GM23338 (cell line): ENCODE measurements at regions not wholly inside any gene's neighbourhood (a gene's known extent, or its start where the extent isn't known, plus 50 kb on each side); places are given as distances from the start of the nearest gene placed in this dataset.

ENCODE experiments used
- ATAC-seq: fragments of 200-7000 bp; cut with Tn5 transposase; 3 replicates; pipeline ENCODE4 v1.9.1; 2020
- DNase-seq: peaks from one replicate; pipeline ENCODE4 v3.0.0-alpha.2; 2015; ENCODE audit warnings: low spot score
- H2AFZ ChIP-seq: fragments of 200-600 bp; sonication (generic); 2 replicates; pipeline ENCODE4 v1.8.0; 2016; ENCODE audit warnings: antibody characterized with exemption, mild to moderate bottlenecking, moderate library complexity
- H3F3A ChIP-seq: fragments of 200-600 bp; sonication (generic); replicated peaks from 2 replicates; pipeline ENCODE4 v1.8.0; 2017; ENCODE audit warnings: antibody characterized with exemption, mixed run types, low read depth
- H3K27ac ChIP-seq: fragments of 200-600 bp; sonication (generic); 2 replicates; pipeline ENCODE4 v1.6.1; 2016; ENCODE audit warnings: low read depth
- H3K27me3 ChIP-seq: fragments of 200-600 bp; sonication (generic); 2 replicates; pipeline ENCODE4 v1.8.0; 2016; ENCODE audit warnings: mild to moderate bottlenecking, mixed run types, moderate library complexity; ENCODE audit not compliant: insufficient read depth
- H3K36me3 ChIP-seq: fragments of 200-600 bp; sonication (generic); 2 replicates; pipeline ENCODE4 v1.8.0; 2016; ENCODE audit warnings: mild to moderate bottlenecking; ENCODE audit not compliant: insufficient read depth
- H3K4me1 ChIP-seq: fragments of 200-600 bp; sonication (generic); 2 replicates; pipeline ENCODE4 v1.8.0; 2016; ENCODE audit warnings: mild to moderate bottlenecking, moderate library complexity; ENCODE audit not compliant: insufficient read depth
- H3K4me2 ChIP-seq: fragments of 200-600 bp; sonication (generic); 2 replicates; pipeline ENCODE4 v1.7.1; 2017; ENCODE audit warnings: mixed run types
- H3K4me3 ChIP-seq: fragments of 200-600 bp; sonication (generic); 2 replicates; pipeline ENCODE4 v1.6.1; 2016; ENCODE audit warnings: mixed run types
- H3K79me2 ChIP-seq: fragments of 200-600 bp; sonication (generic); replicated peaks from 2 replicates; pipeline ENCODE4 v1.8.0; 2017; ENCODE audit warnings: mild to moderate bottlenecking; ENCODE audit not compliant: insufficient read depth
- H3K9me2 ChIP-seq: fragments of 200-600 bp; sonication (generic); 2 replicates; pipeline ENCODE4 v1.8.0; 2017; ENCODE audit not compliant: insufficient read depth
- H4K20me1 ChIP-seq: fragments of 200-600 bp; sonication (generic); replicated peaks from 2 replicates; pipeline ENCODE4 v1.8.0; 2017; ENCODE audit warnings: mild to moderate bottlenecking; ENCODE audit not compliant: insufficient read depth
- H3K27ac Mint-ChIP-seq: 2 replicates; pipeline ENCODE4 v1.8.0; 2020; ENCODE audit warnings: inconsistent platforms, mild to moderate bottlenecking, moderate library complexity, mixed read lengths
- H3K27me3 Mint-ChIP-seq: 3 replicates; pipeline ENCODE4 v1.8.0; 2022; ENCODE audit warnings: low read depth, mild to moderate bottlenecking, moderate library complexity, mixed read lengths, inconsistent platforms; ENCODE audit not compliant: insufficient read depth, poor library complexity
- H3K36me3 Mint-ChIP-seq: 3 replicates; pipeline ENCODE4 v1.8.0; 2021; ENCODE audit warnings: low read depth, mild to moderate bottlenecking, inconsistent platforms, moderate library complexity, mixed read lengths
- H3K4me1 Mint-ChIP-seq: 3 replicates; pipeline ENCODE4 v1.8.0; 2020; ENCODE audit warnings: mild to moderate bottlenecking, inconsistent platforms, mixed read lengths
- H3K4me3 Mint-ChIP-seq: 3 replicates; pipeline ENCODE4 v1.8.0; 2021; ENCODE audit warnings: moderate library complexity, mild to moderate bottlenecking, inconsistent platforms, mixed read lengths
- H3K9me3 Mint-ChIP-seq: 3 replicates; pipeline ENCODE4 v1.8.0; 2020; ENCODE audit warnings: moderate library complexity, mild to moderate bottlenecking, inconsistent platforms, mixed read lengths
- EZH2 ChIP-seq: fragments of 200-600 bp; sonication (generic); IDR thresholded peaks from one replicate; pipeline ENCODE4 v1.8.0; 2017; ENCODE audit warnings: antibody characterized with exemption, mild to moderate bottlenecking, low read depth; ENCODE audit not compliant: unreplicated experiment
- EZH2phosphoT487 ChIP-seq: fragments of 200-600 bp; sonication (generic); IDR thresholded peaks from one replicate; pipeline ENCODE4 v1.8.1; 2018; ENCODE audit warnings: antibody characterized with exemption; ENCODE audit not compliant: unreplicated experiment
- JUNB ChIP-seq: IDR thresholded peaks from one replicate; pipeline ENCODE4 v1.6.1; 2016; ENCODE audit warnings: antibody characterized with exemption; ENCODE audit not compliant: unreplicated experiment
- POLR2AphosphoS5 ChIP-seq: IDR thresholded peaks from 2 replicates; pipeline ENCODE4 v1.6.1; 2016; ENCODE audit warnings: antibody characterized with exemption, low read depth
- REST ChIP-seq: IDR thresholded peaks from one replicate; pipeline ENCODE4 v1.6.1; 2018; ENCODE audit warnings: antibody characterized with exemption; ENCODE audit not compliant: unreplicated experiment
- ZNF114 ChIP-seq: fragments of 250-450 bp; sonication (Bioruptor Pico); IDR thresholded peaks from 2 replicates; pipeline ENCODE4 v1.5.0; 2020; ENCODE audit warnings: mild to moderate bottlenecking, moderate library complexity
- ZNF331 ChIP-seq: fragments of 250-450 bp; sonication (Bioruptor Pico); IDR thresholded peaks from 2 replicates; pipeline ENCODE4 v1.5.0; 2020; ENCODE audit warnings: low read depth, mild to moderate bottlenecking, moderate library complexity
- ZNF462 ChIP-seq: fragments of 250-450 bp; sonication (Bioruptor Pico); IDR thresholded peaks from 2 replicates; pipeline ENCODE4 v1.5.0; 2020; ENCODE audit warnings: mild to moderate bottlenecking, moderate library complexity

- H3K36me3 Mint-ChIP-seq: no peaks in the 10 kb centered on the region
- 0 out of 3 replicates have a peak, but pooled peaks cover 7% of the 10 kb centered on the region for H3K9me3 Mint-ChIP-seq
- H3K27ac Mint-ChIP-seq: no peak overlapping the region
- H3K9me2 ChIP-seq: no peaks in the 10 kb centered on the region
- H3F3A ChIP-seq: no peaks in the 10 kb centered on the region
- H3K4me2 ChIP-seq: no peak overlapping the region
- H3K36me3 ChIP-seq: no peaks in the 10 kb centered on the region
- ATAC-seq (peak; percentile 63), DNase-seq (peak; percentile 18)
- no peak overlapping the region for H3K4me3 Mint-ChIP-seq
- no peaks in the 10 kb centered on the region for H3K79me2 ChIP-seq
- TF ChIP-seq ZNF331 (CRISPR knock-in tag): no peak
- no peak for TF ChIP-seq EZH2
- no peak for TF ChIP-seq EZH2phosphoT487
- TF ChIP-seq REST: no peak
- TF ChIP-seq ZNF114 (CRISPR knock-in tag): no peak
- TF ChIP-seq POLR2AphosphoS5: no peak
- H3K4me1 Mint-ChIP-seq: no peaks in the 10 kb centered on the region
- H3K4me1 ChIP-seq: no peaks in the 10 kb centered on the region
- no peak overlapping the region for H2AFZ ChIP-seq
- H3K27me3 ChIP-seq: no peaks in the 10 kb centered on the region
- no peak overlapping the region for H3K27ac ChIP-seq
- no peak overlapping the region for H3K4me3 ChIP-seq
- no peaks in the 10 kb centered on the region for H4K20me1 ChIP-seq
- peaks cover 5% of the 10 kb centered on the region for H3K27me3 Mint-ChIP-seq
Measured at GRCh38 chr9:134501761-134502265, 139.8 kb upstream of the COL5A1 start.

GRCh38 chr9:134502266-134502791 is 139.3 kb upstream of the COL5A1 start:
- Mint-ChIP-seq H3K27ac (no peak overlapping the region), H3K4me1 (no peaks in the 10 kb centered on the region), H3K4me3 (no peak overlapping the region), H3K36me3 (no peaks in the 10 kb centered on the region), H3K27me3 (peaks cover 5% of the 10 kb centered on the region), H3K9me3 (0 out of 3 replicates have a peak, but pooled peaks cover 7% of the 10 kb centered on the region)
- no peaks in the 10 kb centered on the region for H3K4me1 ChIP-seq
- DNase-seq (no peak), ATAC-seq (no peak; the same call in 2 of the 3 replicates)
- no peaks in the 10 kb centered on the region for H3K27me3 ChIP-seq
- no peak overlapping the region for H3K4me3 ChIP-seq
- H3K9me2 ChIP-seq: no peaks in the 10 kb centered on the region
- H3F3A ChIP-seq: no peaks in the 10 kb centered on the region
- H3K27ac ChIP-seq: no peak overlapping the region
- no peaks in the 10 kb centered on the region for H3K79me2 ChIP-seq
- no peaks in the 10 kb centered on the region for H4K20me1 ChIP-seq
- no peak overlapping the region for H3K4me2 ChIP-seq
- no peaks in the 10 kb centered on the region for H3K36me3 ChIP-seq
- no peak overlapping the region for H2AFZ ChIP-seq
- no peak for TF ChIP-seq POLR2AphosphoS5
- TF ChIP-seq EZH2phosphoT487: no peak
- TF ChIP-seq REST: no peak
- no peak for TF ChIP-seq ZNF462
- no peak for TF ChIP-seq JUNB
